Adrenal gland (tissue), 9 donors: ENCODE measurements at regions not wholly inside any gene's neighbourhood (a gene's known extent, or its start where the extent isn't known, plus 50 kb on each side); places are given as distances from the start of the nearest gene placed in this dataset.

Experiments used
- DNase-seq, 7 donors: peaks; one replicate each; pipeline ENCODE4 v3.0.0-alpha.2; 2019 to 2020
- H3K27ac ChIP-seq, 5 donors: fragments of 200-600 bp; sonication (generic) in 4 of 5; 1 replicate in 3 of 5; 2 replicates in 2 of 5; pipeline versions ENCODE4 v1.5.1 to v1.8.0; 2016 to 2020; ENCODE audit warnings: mild to moderate bottlenecking in 1 of 5
- H3K27me3 ChIP-seq: fragments of 200-600 bp; 2 replicates; pipeline ENCODE4 v1.8.0; 2021
- H3K36me3 ChIP-seq, 2 donors: fragments of 200-600 bp; replicated peaks in 1 of 2; 1 replicate in 1 of 2; 2 replicates in 1 of 2; pipeline versions ENCODE4 v1.5.1 to v1.8.0; 2018 to 2022
- H3K4me1 ChIP-seq, 2 donors: fragments of 200-600 bp; replicated peaks in 1 of 2; 1 replicate in 1 of 2; 2 replicates in 1 of 2; pipeline versions ENCODE4 v1.5.1 to v1.8.0; 2018 to 2021
- H3K4me3 ChIP-seq, 4 donors: fragments of 200-600 bp; sonication (generic) in 3 of 4; one replicate each; pipeline ENCODE4 v1.5.1; 2016 to 2018
- H3K9me3 ChIP-seq, 3 donors: fragments of 200-600 bp; sonication (generic) in 1 of 3; replicated peaks in 1 of 3; 1 replicate in 2 of 3; 2 replicates in 1 of 3; pipeline versions ENCODE4 v1.5.1 to v1.8.0; 2016 to 2021
- POLR2A ChIP-seq, 2 donors: fragments of 450-650 bp; IDR thresholded peaks; one replicate each; pipeline ENCODE4 v1.6.1; 2017; ENCODE audit warnings: antibody characterized with exemption in 2 of 2, mild to moderate bottlenecking in 2 of 2, moderate library complexity in 1 of 2
- WGBS, 4 donors: extraction: QIAGEN DNeasy Blood & Tissue Kit in 2 of 4; methylation state at CpG; one replicate each; pipeline versions ENCODE4 v1.1.5 to v1.1.7; 2013 to 2017; 5-methylcytosine and 5-hydroxymethylcytosine counted together
- intact Hi-C, 2 donors: fragments of 100-400 bp; cut with DNase I; formaldehyde crosslinking; loops; one replicate each; pipeline versions ENCODE4 v1.14.1 to v1.15.0; 2022 to 2023
- TF ChIP-seq, protein P1 (sequence below), 6 experiments: fragments of 450-650 bp in 4 of 6; fragments of 200-600 bp in 2 of 6; sonication (generic) in 1 of 6; IDR thresholded peaks; 1 replicate in 5 of 6; 2 replicates in 1 of 6; pipeline versions ENCODE4 v1.5.1 to v1.8.0; 2016 to 2021; ENCODE audit warnings: antibody characterized with exemption in 6 of 6, mild to moderate bottlenecking in 2 of 6, moderate library complexity in 1 of 6
- donor health status: healthy with polysubstance abuse.
- donor health status: Bipolar disorder and iron deficiency.
- donor health status: DM: yes; HTN: yes; CAD: no.
- donor health status: DM: no; HTN: no; CAD: no.
- donor health status: DM: no; HTN: no; CAD: no.

DNA sequence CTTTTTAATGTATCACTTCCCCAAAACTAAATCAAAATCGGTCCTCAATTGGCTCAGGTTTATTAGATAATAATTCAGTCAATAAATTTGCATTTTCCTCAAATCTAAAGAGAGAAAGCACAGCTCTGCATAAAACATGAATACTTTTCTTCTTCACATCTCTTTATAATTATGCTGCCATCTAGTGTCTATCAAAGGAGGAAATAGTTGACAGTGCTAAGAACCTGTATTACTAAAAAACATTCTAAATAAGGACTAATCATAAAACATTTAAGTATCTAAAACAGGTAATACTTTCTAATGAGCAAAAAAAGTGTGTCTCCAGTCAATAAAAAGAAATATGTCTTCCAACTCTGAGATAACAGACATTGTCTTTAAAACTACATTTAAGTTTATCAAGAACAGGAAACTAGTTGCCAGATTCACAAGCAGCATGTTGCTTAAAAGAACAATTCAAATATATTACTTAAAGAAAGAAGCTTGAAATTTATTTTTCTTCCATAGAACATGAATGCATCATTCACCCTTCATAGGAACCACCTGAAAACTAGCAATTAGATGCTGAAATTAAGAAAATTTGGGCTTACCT is 56.5 kb upstream of the DST start:
- no peak for DNase-seq
- Histone ChIP-seq H3K4me1 (peaks cover 5 to 11% of the 10 kb centered on the region in 2 donors), H3K27me3 (no peaks in the 10 kb centered on the region), H3K27ac (no peak overlapping the region), H3K36me3 (no peaks in the 10 kb centered on the region), H3K4me3 (no peak overlapping the region), H3K9me3 (no peaks in the 10 kb centered on the region)
- intact Hi-C loops: loop anchor here (5.0 kb wide), 2 partner anchors 52 to 62 kb away; no protein-coding TSS in a partner anchor
- 6 to 24% (median 14%) methylated on average over 1 of the region's 1 CpG for WGBS, 4 donors
- TF ChIP-seq POLR2A (IDR thresholded peaks at IDR 0.05): no peak
- TF ChIP-seq, protein P1, sequence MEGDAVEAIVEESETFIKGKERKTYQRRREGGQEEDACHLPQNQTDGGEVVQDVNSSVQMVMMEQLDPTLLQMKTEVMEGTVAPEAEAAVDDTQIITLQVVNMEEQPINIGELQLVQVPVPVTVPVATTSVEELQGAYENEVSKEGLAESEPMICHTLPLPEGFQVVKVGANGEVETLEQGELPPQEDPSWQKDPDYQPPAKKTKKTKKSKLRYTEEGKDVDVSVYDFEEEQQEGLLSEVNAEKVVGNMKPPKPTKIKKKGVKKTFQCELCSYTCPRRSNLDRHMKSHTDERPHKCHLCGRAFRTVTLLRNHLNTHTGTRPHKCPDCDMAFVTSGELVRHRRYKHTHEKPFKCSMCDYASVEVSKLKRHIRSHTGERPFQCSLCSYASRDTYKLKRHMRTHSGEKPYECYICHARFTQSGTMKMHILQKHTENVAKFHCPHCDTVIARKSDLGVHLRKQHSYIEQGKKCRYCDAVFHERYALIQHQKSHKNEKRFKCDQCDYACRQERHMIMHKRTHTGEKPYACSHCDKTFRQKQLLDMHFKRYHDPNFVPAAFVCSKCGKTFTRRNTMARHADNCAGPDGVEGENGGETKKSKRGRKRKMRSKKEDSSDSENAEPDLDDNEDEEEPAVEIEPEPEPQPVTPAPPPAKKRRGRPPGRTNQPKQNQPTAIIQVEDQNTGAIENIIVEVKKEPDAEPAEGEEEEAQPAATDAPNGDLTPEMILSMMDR (IDR thresholded peaks at IDR 0.05): peak; percentile 38 to 71 (median 58)

DNA sequence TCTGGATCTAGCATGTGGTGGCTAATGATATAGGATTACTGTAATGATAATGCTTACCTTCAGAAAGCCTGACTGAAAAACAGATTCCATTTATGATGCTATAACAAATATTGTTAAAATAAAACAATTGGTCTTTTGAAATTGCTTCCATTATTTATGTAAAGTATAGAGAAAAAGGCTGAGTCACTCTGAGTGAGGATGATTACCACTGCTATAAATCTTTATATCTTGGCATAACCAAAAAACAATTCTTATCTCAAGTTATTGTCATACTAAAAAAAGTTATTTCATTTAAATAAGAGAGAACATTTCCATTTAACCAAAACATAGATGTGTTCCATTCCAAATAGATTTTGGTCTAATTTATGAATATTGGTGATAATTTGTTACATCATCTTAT is 53.0 kb upstream of the DST start:
- peaks cover 5 to 44% of the 10 kb centered on the region in 2 donors for H3K4me1 ChIP-seq
- no peaks in the 10 kb centered on the region for H3K27me3 ChIP-seq
- H3K27ac ChIP-seq: peak overlapping the region in 3 of 5 donors; percentile 49 to 57 (median 53)
- intact Hi-C loops: loop anchor here (5.0 kb wide), 2 partner anchors 48 to 58 kb away; no protein-coding TSS in a partner anchor
- no peak for TF ChIP-seq POLR2A (IDR thresholded peaks at IDR 0.05)
- TF ChIP-seq, protein P1 (IDR thresholded peaks at IDR 0.05): no peak
- DNase-seq: no peak
- no peak overlapping the region for H3K4me3 ChIP-seq
- no peaks in the 10 kb centered on the region for H3K36me3 ChIP-seq
- no peaks in the 10 kb centered on the region for H3K9me3 ChIP-seq

DNA sequence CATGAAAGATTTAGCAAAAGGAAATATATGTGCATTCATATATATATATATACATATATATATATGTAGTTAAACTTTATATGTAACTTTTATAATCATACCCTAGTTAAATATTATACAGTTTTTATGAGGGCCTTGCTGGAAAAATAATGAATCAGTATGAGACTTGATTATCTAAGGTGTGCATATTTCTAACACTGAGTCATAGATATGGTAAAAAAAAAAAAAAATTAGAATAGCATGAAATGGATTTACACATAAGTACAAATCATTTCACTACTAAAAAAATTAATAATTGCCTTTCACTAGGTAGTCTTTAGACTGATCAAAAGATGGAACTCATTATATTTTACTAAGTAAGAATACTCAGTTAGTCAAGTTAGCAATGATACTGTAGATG is 51.3 kb upstream of the DST start:
- Histone ChIP-seq H3K36me3 (no peaks in the 10 kb centered on the region), H3K4me3 (no peak overlapping the region), H3K4me1 (peaks cover 10 to 60% of the 10 kb centered on the region in 2 donors), H3K27me3 (no peaks in the 10 kb centered on the region), H3K27ac (peak overlapping the region in 1 of 5 donors; percentile 53), H3K9me3 (no peaks in the 10 kb centered on the region)
- TF ChIP-seq, protein P1 (IDR thresholded peaks at IDR 0.05): no peak
- TF ChIP-seq POLR2A (IDR thresholded peaks at IDR 0.05): no peak
- DNase-seq: no peak
- intact Hi-C loops: no loop called here

- Histone ChIP-seq H3K27ac (peak overlapping the region in 4 of 5 donors; percentile 68 to 83 (median 81)), H3K9me3 (no peaks in the 10 kb centered on the region), H3K36me3 (no peaks in the 10 kb centered on the region), H3K4me1 (peaks cover 18 to 67% of the 10 kb centered on the region in 2 donors), H3K4me3 (peak overlapping the region in 1 of 4 donors; percentile 45), H3K27me3 (no peaks in the 10 kb centered on the region)
- peak in 1 of 2 donors; percentile 54 for TF ChIP-seq POLR2A (IDR thresholded peaks at IDR 0.05)
- TF ChIP-seq, protein P1 (IDR thresholded peaks at IDR 0.05): no peak
- DNase-seq: peak; percentile 73 to 92 (median 80)
- 28 to 37% (median 32%) methylated on average over 5 of the region's 5 CpGs for WGBS, 4 donors
- intact Hi-C loops: no loop called here
These were observed 50.5 kb upstream of the DST start for GRCh38 chr6:56693246-56693607.
